Stimulated activated CD8-positive, alpha-beta memory T cell treated with anti-CD3 and anti-CD28 coated beads, Interleukin-7, amount 100 ng/mL, for 4 hours (primary cell): ENCODE measurements at regions not wholly inside any gene's neighbourhood (a gene's known extent, or its start where the extent isn't known, plus 50 kb on each side); places are given as distances from the start of the nearest gene placed in this dataset.

Experiments
- DNase-seq, 2 donors: peaks; one replicate each; pipeline ENCODE4 v3.0.0-alpha.2; 2020; ENCODE audit warnings: low read depth in 2 of 2

GRCh38 chr1:101316799-101317198 is 80.0 kb downstream of the S1PR1 start:
- DNase-seq: no peak

GRCh38 chr1:101317590-101317989 is 80.8 kb downstream of the S1PR1 start:
- DNase-seq: no peak

- DNase-seq: no peak
Observed at GRCh38 chr1:101323535-101323934, 86.7 kb downstream of the S1PR1 start.

- no peak for DNase-seq
Observed at GRCh38 chr1:101325144-101325543, 88.3 kb downstream of the S1PR1 start.

- no peak for DNase-seq
Observed at GRCh38 chr1:101330427-101331130, 93.8 kb downstream of the S1PR1 start.

GRCh38 chr1:101331794-101332193 is 95.0 kb downstream of the S1PR1 start:
- no peak for DNase-seq

GRCh38 chr1:101332633-101333032 is 95.8 kb downstream of the S1PR1 start:
- no peak for DNase-seq

- no peak for DNase-seq
Observed at GRCh38 chr1:101333186-101333585, 96.4 kb downstream of the S1PR1 start.

GRCh38 chr1:101337968-101338367 is 101.1 kb downstream of the S1PR1 start:
- no peak for DNase-seq

GRCh38 chr1:101338714-101339430 is 102.1 kb downstream of the S1PR1 start:
- peak in 1 of 2 donors; percentile 31 for DNase-seq

GRCh38 chr1:101344745-101345144 is 107.9 kb downstream of the S1PR1 start:
- DNase-seq: no peak

- no peak for DNase-seq
Observed at GRCh38 chr1:101346419-101346818, 109.6 kb downstream of the S1PR1 start.

- no peak for DNase-seq
Observed at GRCh38 chr1:101356013-101356412, 119.2 kb downstream of the S1PR1 start.

- no peak for DNase-seq
Observed at GRCh38 chr1:101356604-101357443, 120.0 kb downstream of the S1PR1 start.

- DNase-seq: peak; percentile 29 to 58
Observed at GRCh38 chr1:101357444-101357986, 120.7 kb downstream of the S1PR1 start.

- DNase-seq: no peak
Observed at GRCh38 chr1:101360506-101360905, 123.7 kb downstream of the S1PR1 start.

GRCh38 chr1:101363891-101364318 is 127.1 kb downstream of the S1PR1 start:
- DNase-seq: no peak

GRCh38 chr1:101364370-101365120 is 127.7 kb downstream of the S1PR1 start:
- DNase-seq: no peak

- DNase-seq: no peak
Observed at GRCh38 chr1:101365186-101365585, 128.4 kb downstream of the S1PR1 start.

- DNase-seq: no peak
Observed at GRCh38 chr1:101365878-101366277, 129.1 kb downstream of the S1PR1 start.

- DNase-seq: no peak
Observed at GRCh38 chr1:101366513-101367215, 129.8 kb downstream of the S1PR1 start.
